B cell (primary cell): ENCODE measurements at regions not wholly inside any gene's neighbourhood (a gene's known extent, or its start where the extent isn't known, plus 50 kb on each side); places are given as distances from the start of the nearest gene placed in this dataset.

Experiments used
- EZH2 ChIP-seq: IDR thresholded peaks from 2 replicates; pipeline ENCODE4 v1.6.1; 2012; ENCODE audit warnings: borderline replicate concordance, low read depth, mild to moderate bottlenecking, moderate library complexity, low read length; ENCODE audit not compliant: insufficient read depth, poor library complexity, severe bottlenecking
- TF ChIP-seq, protein P1 (sequence below): fragments of 200-600 bp; IDR thresholded peaks from one replicate; pipeline ENCODE4 v1.8.0; 2022; ENCODE audit warnings: antibody characterized with exemption, mild to moderate bottlenecking

DNA sequence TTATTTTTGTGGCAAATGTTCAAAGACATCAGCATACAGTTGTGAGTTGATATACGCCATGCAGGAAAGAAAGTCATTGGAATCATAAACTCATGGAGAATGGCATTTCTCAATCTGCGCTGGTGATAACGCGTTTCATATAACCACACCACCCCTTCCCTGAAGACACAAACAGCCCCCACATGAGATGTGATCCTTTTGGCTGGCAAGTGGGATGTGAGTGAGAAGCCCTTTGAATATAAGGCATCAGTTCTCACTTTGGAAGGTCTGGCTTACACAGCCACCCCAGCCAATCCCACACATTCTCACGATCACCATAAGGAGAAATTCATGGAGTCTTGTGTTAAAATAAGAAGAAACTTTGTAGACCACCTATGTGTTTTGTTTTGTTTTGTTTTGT lies 725.0 kb downstream of the PRELID2 start:
- TF ChIP-seq, protein P1, sequence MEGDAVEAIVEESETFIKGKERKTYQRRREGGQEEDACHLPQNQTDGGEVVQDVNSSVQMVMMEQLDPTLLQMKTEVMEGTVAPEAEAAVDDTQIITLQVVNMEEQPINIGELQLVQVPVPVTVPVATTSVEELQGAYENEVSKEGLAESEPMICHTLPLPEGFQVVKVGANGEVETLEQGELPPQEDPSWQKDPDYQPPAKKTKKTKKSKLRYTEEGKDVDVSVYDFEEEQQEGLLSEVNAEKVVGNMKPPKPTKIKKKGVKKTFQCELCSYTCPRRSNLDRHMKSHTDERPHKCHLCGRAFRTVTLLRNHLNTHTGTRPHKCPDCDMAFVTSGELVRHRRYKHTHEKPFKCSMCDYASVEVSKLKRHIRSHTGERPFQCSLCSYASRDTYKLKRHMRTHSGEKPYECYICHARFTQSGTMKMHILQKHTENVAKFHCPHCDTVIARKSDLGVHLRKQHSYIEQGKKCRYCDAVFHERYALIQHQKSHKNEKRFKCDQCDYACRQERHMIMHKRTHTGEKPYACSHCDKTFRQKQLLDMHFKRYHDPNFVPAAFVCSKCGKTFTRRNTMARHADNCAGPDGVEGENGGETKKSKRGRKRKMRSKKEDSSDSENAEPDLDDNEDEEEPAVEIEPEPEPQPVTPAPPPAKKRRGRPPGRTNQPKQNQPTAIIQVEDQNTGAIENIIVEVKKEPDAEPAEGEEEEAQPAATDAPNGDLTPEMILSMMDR, result no peak
- no peak for TF ChIP-seq EZH2
